VCaP (cell line): ENCODE measurements at regions not wholly inside any gene's neighbourhood (a gene's known extent, or its start where the extent isn't known, plus 50 kb on each side); places are given as distances from the start of the nearest gene placed in this dataset.

Experiments
- H3K27ac ChIP-seq: fragments of 450-650 bp; 2 replicates; pipeline ENCODE4 v1.5.1; 2017
- CTCF ChIP-seq: fragments of 450-650 bp; conservative IDR thresholded peaks from 2 replicates; pipeline ENCODE4 v1.5.1; 2017; ENCODE audit warnings: mild to moderate bottlenecking, moderate library complexity

DNA sequence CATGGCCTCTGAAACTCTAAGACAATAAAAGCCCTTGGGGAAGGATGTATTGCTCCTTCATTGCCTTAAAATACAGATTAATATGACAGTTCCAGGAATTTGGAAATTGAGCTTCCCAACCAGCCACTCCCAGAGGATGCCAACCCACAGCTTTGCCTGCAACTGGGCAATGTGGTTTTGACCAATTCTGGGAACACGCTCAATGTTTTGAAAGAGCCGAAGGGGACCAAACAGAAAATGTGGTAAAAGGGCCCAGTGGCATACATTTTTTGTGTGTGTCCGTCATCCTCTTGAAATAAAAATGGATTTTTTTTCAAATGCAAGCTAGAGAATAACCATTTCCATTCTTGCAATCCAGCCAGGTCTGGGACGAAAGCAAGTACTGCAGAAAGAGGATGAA, 88.3 kb upstream of the PLEKHG7 start:
- no peak for TF ChIP-seq CTCF
- H3K27ac ChIP-seq = no peak overlapping the region

- TF ChIP-seq CTCF = no peak
- H3K27ac ChIP-seq = no peak overlapping the region
Observed at GRCh38 chr12:92614001-92614400, 88.8 kb upstream of the PLEKHG7 start.

- no peak for TF ChIP-seq CTCF
- H3K27ac ChIP-seq = no peak overlapping the region
Observed at GRCh38 chr12:92612611-92613010, 90.2 kb upstream of the PLEKHG7 start.

DNA sequence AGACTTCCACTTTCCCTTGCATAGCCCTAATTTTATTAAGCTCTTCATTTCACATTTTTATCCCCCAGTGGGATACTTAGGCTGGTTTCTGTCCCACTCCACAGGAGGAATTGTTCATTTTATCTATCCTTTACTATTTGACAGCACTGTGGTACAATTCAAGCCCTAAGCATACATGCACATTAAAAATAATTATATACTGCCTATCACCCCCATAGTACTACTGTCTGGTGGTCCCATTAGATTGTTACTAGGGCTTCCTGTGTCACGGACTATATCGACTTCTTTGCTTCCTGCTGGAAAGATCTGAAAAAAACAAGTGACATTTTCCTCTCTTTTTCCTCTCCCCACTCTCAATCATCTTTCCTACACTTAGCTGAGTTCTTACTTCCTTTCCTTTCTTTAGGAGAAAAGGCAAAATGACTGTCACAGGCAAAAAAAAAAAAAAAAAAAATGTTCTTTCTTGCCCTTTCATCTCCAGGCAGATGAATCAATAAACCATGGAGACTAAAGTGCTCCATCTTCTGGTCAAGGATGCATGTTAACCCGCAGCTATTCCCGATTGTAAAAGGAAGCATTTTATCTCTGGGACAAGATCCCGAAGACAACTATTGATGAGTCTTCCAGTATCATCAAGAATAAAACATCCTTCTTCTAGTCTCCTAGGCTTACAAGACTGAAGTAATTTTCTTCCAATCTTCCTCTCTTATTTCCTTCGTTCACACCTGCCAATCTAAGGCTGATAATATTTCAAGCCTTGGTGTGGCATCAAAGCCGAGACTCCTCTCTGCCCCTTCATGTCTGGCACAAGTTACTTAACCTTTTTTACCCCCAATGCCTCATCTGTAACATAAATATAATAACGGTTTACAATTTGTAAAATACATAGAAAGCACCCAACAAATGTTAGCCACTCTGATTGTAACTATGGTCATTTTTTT, 94.4 kb upstream of the PLEKHG7 start:
- peak; percentile 74 for TF ChIP-seq CTCF
- H3K27ac ChIP-seq = no peak overlapping the region

DNA sequence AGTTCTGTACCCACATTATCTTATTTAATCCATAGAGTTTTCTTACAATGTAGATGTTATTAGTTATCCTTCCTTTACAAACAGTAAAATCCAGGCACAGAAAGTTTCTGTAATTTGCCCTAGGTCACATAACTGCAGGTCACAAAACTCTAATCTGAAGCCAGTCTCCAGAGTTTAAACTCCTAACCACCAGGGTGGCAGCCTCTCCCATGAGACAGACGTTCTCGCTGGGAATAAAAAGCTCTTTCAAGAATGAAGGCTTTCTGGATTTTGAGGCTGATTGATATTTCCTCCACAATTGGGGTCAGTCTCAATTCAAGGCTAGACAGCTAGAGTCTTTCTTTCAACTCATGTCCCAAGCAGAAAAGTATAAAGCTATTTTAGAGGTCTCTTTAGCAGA, 95.8 kb upstream of the PLEKHG7 start:
- no peak overlapping the region for H3K27ac ChIP-seq
- TF ChIP-seq CTCF = no peak

GRCh38 chr12:92605621-92606170, 97.1 kb upstream of the PLEKHG7 start:
- no peak for TF ChIP-seq CTCF
- no peak overlapping the region for H3K27ac ChIP-seq

DNA sequence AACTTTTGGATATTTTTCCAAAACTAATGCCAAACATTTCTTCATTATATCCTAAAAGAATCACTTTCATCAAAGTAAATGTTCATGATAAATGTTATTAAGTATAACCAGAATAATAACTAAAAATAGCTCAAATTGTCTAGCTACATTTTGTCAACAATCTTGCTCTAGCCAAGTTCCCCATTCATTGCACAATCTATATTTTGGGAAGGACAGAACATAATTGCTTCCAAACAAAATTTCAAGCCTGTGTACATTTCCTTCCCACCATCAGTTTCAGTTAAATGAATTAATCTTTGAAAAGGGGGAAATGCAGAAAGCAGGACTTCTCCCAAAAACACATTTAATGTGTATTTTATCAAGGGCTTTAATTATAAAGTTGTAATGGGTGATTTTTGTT, 98.0 kb upstream of the PLEKHG7 start:
- TF ChIP-seq CTCF = no peak
- H3K27ac ChIP-seq = no peak overlapping the region
